Lower leg skin (tissue), 4 donors: ENCODE measurements at regions not wholly inside any gene's neighbourhood (a gene's known extent, or its start where the extent isn't known, plus 50 kb on each side); places are given as distances from the start of the nearest gene placed in this dataset.

Experiments
- DNase-seq, 2 donors: peaks; one replicate each; pipeline ENCODE4 v3.0.0-alpha.2; 2019; ENCODE audit warnings: low spot score in 2 of 2
- H3K4me3 ChIP-seq: fragments of 200-600 bp; sonication (generic); 2 replicates; pipeline ENCODE4 v1.5.1; 2017; ENCODE audit warnings: mild to moderate bottlenecking, low read depth; ENCODE audit not compliant: poor library complexity, severe bottlenecking
- CTCF ChIP-seq, 3 donors: fragments of 450-650 bp; IDR thresholded peaks; one replicate each; pipeline ENCODE4 v1.5.1; 2016; ENCODE audit warnings: antibody characterized with exemption in 3 of 3, mild to moderate bottlenecking in 3 of 3, moderate library complexity in 2 of 3
- POLR2A ChIP-seq, 2 donors: fragments of 450-650 bp; IDR thresholded peaks; one replicate each; pipeline ENCODE4 v1.6.1; 2016 to 2017; ENCODE audit warnings: antibody characterized with exemption in 2 of 2, mild to moderate bottlenecking in 1 of 2, moderate library complexity in 1 of 2
- WGBS, 2 donors: methylation state at CpG; one replicate each; pipeline ENCODE4 v1.1.5; 2018; 5-methylcytosine and 5-hydroxymethylcytosine counted together
- intact Hi-C: fragments of 100-400 bp; cut with DNase I; formaldehyde crosslinking; loops from one replicate; pipeline ENCODE4 v1.15.0; 2023; ENCODE audit warnings: low total_unique reads

DNA sequence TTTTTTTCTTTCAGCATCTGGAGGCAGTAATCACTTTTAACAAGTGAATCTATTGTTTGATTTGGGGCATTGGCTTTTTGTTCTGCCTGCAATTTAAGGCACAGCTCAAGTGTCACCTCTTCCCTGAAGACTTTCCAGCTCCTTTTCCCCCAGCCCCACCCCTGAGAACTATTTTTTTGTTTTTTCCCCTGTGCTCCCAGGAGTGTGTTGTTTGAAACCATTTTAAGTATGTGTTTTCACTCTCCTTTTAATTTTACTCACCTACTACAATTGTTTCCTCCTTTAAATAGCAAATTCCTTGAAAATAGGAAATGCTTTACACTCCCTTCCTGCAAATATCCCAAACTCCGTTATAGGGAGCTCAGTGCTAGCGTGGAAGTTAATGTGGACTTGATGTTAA is 286.7 kb upstream of the PROK2 start:
- no peak for DNase-seq
- no peak overlapping the region for H3K4me3 ChIP-seq
- TF ChIP-seq POLR2A (IDR thresholded peaks at IDR 0.05), result no peak
- TF ChIP-seq CTCF (IDR thresholded peaks at IDR 0.05), result no peak
- 92 to 96% methylated on average over 2 of the region's 2 CpGs for WGBS, 2 donors
- intact Hi-C loops, result no loop called here

- H3K4me3 ChIP-seq, result no peak overlapping the region
- TF ChIP-seq POLR2A (IDR thresholded peaks at IDR 0.05), result no peak
- 90 to 97% methylated on average over 6 of the region's 6 CpGs for WGBS, 2 donors
- intact Hi-C loops, result no loop called here
- no peak for DNase-seq
Observed at GRCh38 chr3:72070005-72070404, 285.1 kb upstream of the PROK2 start.

DNA sequence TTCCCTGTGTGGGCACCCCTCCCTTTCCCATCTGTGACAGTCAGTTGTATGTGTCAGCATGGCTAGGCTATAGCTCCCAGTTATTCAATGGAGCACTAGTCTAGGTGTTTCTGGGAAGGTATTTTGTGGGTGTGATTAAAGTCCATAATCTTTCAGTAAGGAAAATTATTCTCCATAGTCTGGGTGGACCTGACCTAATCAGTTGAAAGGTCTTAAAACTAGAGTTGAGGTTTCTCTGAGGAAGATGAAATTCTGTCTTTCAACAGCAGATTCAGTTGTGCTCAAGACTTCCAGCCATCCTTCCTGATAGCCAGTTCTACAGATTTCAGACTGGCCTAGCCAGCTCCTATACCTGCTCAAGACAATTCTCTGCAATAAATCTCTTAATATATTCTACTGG is 284.6 kb upstream of the PROK2 start:
- no peak for TF ChIP-seq POLR2A (IDR thresholded peaks at IDR 0.05)
- no peak for TF ChIP-seq CTCF (IDR thresholded peaks at IDR 0.05)
- intact Hi-C loops, result no loop called here
- H3K4me3 ChIP-seq, result no peak overlapping the region
- DNase-seq, result no peak

DNA sequence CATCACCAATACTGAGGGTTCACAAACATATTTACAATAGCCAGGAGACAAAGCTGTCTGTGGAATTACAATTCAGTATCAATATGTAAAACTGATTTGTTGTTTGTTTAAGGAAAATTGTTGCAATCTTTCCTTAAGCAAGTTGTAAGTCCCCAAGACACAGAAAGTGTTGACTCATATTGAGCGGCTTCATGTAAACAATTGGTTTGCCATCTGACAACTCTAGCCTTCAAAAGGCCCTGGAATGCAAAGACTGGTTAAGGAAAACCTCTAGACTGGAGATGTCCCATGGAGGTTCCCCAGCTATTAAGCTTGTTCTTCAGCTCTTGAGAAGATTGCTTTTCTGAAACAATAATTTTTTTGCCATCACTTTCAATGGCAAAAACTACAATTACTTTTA is 283.7 kb upstream of the PROK2 start:
- intact Hi-C loops, result no loop called here
- no peak for DNase-seq
- no peak for TF ChIP-seq CTCF (IDR thresholded peaks at IDR 0.05)
- no peak for TF ChIP-seq POLR2A (IDR thresholded peaks at IDR 0.05)
- WGBS, 2 donors, result 92 to 97% methylated on average over 1 of the region's 1 CpG
- H3K4me3 ChIP-seq, result no peak overlapping the region

DNA sequence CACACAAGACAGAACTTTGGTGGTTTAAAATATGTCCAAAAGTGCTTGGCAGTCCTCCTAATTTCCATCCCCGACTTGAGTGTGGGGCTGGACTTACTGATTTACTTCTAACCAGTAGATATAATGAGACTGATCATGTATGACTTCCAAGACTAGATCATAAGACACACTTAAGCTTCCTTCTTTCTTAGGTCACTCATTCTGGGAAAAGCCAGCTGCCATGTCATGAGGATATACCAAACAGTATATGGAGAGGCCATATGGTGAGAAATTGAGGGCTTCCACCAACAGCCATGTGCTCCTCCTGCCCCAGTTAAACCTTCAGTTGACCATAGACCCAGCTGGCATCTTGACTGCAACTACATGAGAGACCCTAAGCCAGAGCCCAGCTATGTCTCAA is 282.8 kb upstream of the PROK2 start:
- 38 to 61% methylated on average over 1 of the region's 1 CpG for WGBS, 2 donors
- DNase-seq, result no peak
- intact Hi-C loops, result no loop called here
- H3K4me3 ChIP-seq, result no peak overlapping the region
- TF ChIP-seq POLR2A (IDR thresholded peaks at IDR 0.05) (no peak), CTCF (IDR thresholded peaks at IDR 0.05) (no peak)

DNA sequence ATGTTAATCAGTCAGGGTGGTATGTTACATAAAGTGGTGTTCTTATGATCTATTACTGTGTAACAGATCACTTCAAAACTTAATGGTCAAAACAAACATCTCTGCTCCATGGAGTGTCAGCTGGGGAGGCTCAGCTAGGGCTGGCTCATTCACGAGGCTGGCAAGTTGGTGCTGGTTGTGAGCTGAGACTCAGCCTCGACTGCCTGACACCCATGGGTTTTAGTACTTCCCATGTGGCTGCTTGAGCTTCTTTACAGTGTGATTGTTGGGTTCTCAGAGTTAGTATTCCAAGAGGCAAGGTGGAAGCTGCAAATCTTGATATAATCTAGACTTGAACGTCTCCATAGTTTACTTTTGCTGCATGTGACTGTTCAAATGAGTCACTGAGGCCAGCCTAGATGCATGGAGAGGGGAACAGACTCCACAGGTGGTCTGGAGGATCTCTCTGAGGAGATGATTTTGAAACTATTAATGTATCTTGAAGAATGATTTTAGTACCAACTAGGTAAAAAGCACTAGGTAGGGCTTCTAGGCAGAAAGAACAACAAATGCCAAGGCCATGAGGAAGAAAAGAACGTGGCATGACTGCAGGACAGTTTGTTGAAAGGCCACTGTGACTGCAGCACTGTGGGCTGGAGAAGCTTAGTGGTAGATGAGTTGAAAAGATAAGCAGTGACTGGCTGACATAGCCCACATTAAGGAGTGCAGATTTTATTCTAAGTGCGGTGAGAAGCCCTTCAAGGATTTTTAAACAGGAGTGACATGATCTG is 281.1 kb upstream of the PROK2 start:
- H3K4me3 ChIP-seq, result no peak overlapping the region
- intact Hi-C loops, result no loop called here
- no peak for DNase-seq
- no peak for TF ChIP-seq CTCF (IDR thresholded peaks at IDR 0.05)
- TF ChIP-seq POLR2A (IDR thresholded peaks at IDR 0.05), result no peak
- WGBS, 2 donors, result 76 to 79% methylated on average over 5 of the region's 5 CpGs
